GM12873 (cell line): ENCODE measurements at regions not wholly inside any gene's neighbourhood (a gene's known extent, or its start where the extent isn't known, plus 50 kb on each side); places are given as distances from the start of the nearest gene placed in this dataset.

Source experiments
- CTCF ChIP-seq: IDR thresholded peaks from 2 replicates; pipeline ENCODE4 v1.5.1; 2012; ENCODE audit warnings: low read depth, mild to moderate bottlenecking, moderate library complexity, low read length, control low read depth; ENCODE audit not compliant: insufficient read depth; ENCODE audit errors: missing control alignments

- no peak for TF ChIP-seq CTCF
Observed at GRCh38 chr5:162240734-162241133, 173.2 kb downstream of the GABRG2 start.

GRCh38 chr5:162242416-162242815 is 174.8 kb downstream of the GABRG2 start:
- TF ChIP-seq CTCF = no peak

- no peak for TF ChIP-seq CTCF
Observed at GRCh38 chr5:162243651-162244050, 176.1 kb downstream of the GABRG2 start.

- TF ChIP-seq CTCF = peak; percentile 60
Observed at GRCh38 chr5:162248107-162248713, 180.6 kb downstream of the GABRG2 start.

- no peak for TF ChIP-seq CTCF
Observed at GRCh38 chr5:162256711-162257110, 189.1 kb downstream of the GABRG2 start.

GRCh38 chr5:162268694-162269481 is 201.3 kb downstream of the GABRG2 start:
- no peak for TF ChIP-seq CTCF

GRCh38 chr5:162272417-162272816 is 204.8 kb downstream of the GABRG2 start:
- no peak for TF ChIP-seq CTCF
